ENCODE measurements at regions not wholly inside any gene's neighbourhood (a gene's known extent, or its start where the extent isn't known, plus 50 kb on each side); places are given as distances from the start of the nearest gene placed in this dataset.

- Histone ChIP-seq H3K27ac (ENCODE audit: low read depth in 2 of 2, low read length in 2 of 2) (no peak overlapping the region), H3K9ac (ENCODE audit: low read depth in 1 of 2, low read length in 2 of 2) (no peak overlapping the region), H3K36me3 (ENCODE audit: control insufficient read depth in 2 of 2, insufficient read depth in 2 of 2, low read length in 2 of 2) (no peaks in the 10 kb centered on the region), H3K4me3 (ENCODE audit: low read length in 2 of 2) (no peak overlapping the region), H3K27me3 (ENCODE audit: control insufficient read depth in 2 of 2, insufficient read depth in 2 of 2, low read length in 2 of 2) (no peaks in the 10 kb centered on the region), H3K4me1 (ENCODE audit: control insufficient read depth in 2 of 2, insufficient read depth in 2 of 2, low read length in 2 of 2) (peaks cover 2 to 10% of the 10 kb centered on the region in 2 donors), H3K9me3 (ENCODE audit: control insufficient read depth in 2 of 2, low read length in 2 of 2) (no peaks in the 10 kb centered on the region)
Measured at GRCh38 chr2:118473241-118473640, 374.2 kb downstream of the EN1 start.

GRCh38 chr2:118470297-118470696 lies 377.2 kb downstream of the EN1 start:
- Histone ChIP-seq H3K4me3 (ENCODE audit: low read length in 2 of 2) (no peak overlapping the region), H3K9ac (ENCODE audit: low read depth in 1 of 2, low read length in 2 of 2) (no peak overlapping the region), H3K36me3 (ENCODE audit: control insufficient read depth in 2 of 2, insufficient read depth in 2 of 2, low read length in 2 of 2) (no peaks in the 10 kb centered on the region), H3K4me1 (ENCODE audit: control insufficient read depth in 2 of 2, insufficient read depth in 2 of 2, low read length in 2 of 2) (no peaks in the 10 kb centered on the region), H3K27ac (ENCODE audit: low read depth in 2 of 2, low read length in 2 of 2) (no peak overlapping the region), H3K9me3 (ENCODE audit: control insufficient read depth in 2 of 2, low read length in 2 of 2) (no peaks in the 10 kb centered on the region), H3K27me3 (ENCODE audit: control insufficient read depth in 2 of 2, insufficient read depth in 2 of 2, low read length in 2 of 2) (no peaks in the 10 kb centered on the region)

- Histone ChIP-seq H3K9me3 (ENCODE audit: control insufficient read depth in 2 of 2, low read length in 2 of 2) (no peaks in the 10 kb centered on the region), H3K4me3 (ENCODE audit: low read length in 2 of 2) (no peak overlapping the region), H3K27ac (ENCODE audit: low read depth in 2 of 2, low read length in 2 of 2) (no peak overlapping the region), H3K27me3 (ENCODE audit: control insufficient read depth in 2 of 2, insufficient read depth in 2 of 2, low read length in 2 of 2) (no peaks in the 10 kb centered on the region), H3K9ac (ENCODE audit: low read depth in 1 of 2, low read length in 2 of 2) (no peak overlapping the region), H3K36me3 (ENCODE audit: control insufficient read depth in 2 of 2, insufficient read depth in 2 of 2, low read length in 2 of 2) (no peaks in the 10 kb centered on the region), H3K4me1 (ENCODE audit: control insufficient read depth in 2 of 2, insufficient read depth in 2 of 2, low read length in 2 of 2) (no peaks in the 10 kb centered on the region)
Measured at GRCh38 chr2:118469103-118469502, 378.3 kb downstream of the EN1 start.

- Histone ChIP-seq H3K36me3 (ENCODE audit: control insufficient read depth in 2 of 2, insufficient read depth in 2 of 2, low read length in 2 of 2) (no peaks in the 10 kb centered on the region), H3K4me3 (ENCODE audit: low read length in 2 of 2) (no peak overlapping the region), H3K9ac (ENCODE audit: low read depth in 1 of 2, low read length in 2 of 2) (no peak overlapping the region), H3K27me3 (ENCODE audit: control insufficient read depth in 2 of 2, insufficient read depth in 2 of 2, low read length in 2 of 2) (no peaks in the 10 kb centered on the region), H3K9me3 (ENCODE audit: control insufficient read depth in 2 of 2, low read length in 2 of 2) (no peaks in the 10 kb centered on the region), H3K4me1 (ENCODE audit: control insufficient read depth in 2 of 2, insufficient read depth in 2 of 2, low read length in 2 of 2) (no peaks in the 10 kb centered on the region), H3K27ac (ENCODE audit: low read depth in 2 of 2, low read length in 2 of 2) (no peak overlapping the region)
Measured at GRCh38 chr2:118464546-118465265, 376.4 kb downstream of the INSIG2 start.

- H3K27me3 ChIP-seq (ENCODE audit: control insufficient read depth in 2 of 2, insufficient read depth in 2 of 2, low read length in 2 of 2), result no peaks in the 10 kb centered on the region
- H3K9me3 ChIP-seq (ENCODE audit: control insufficient read depth in 2 of 2, low read length in 2 of 2), result no peaks in the 10 kb centered on the region
Measured at GRCh38 chr2:118464046-118464445, 375.8 kb downstream of the INSIG2 start.

GRCh38 chr2:118460425-118460824 lies 372.2 kb downstream of the INSIG2 start:
- H3K27me3 ChIP-seq (ENCODE audit: control insufficient read depth in 2 of 2, insufficient read depth in 2 of 2, low read length in 2 of 2), result no peaks in the 10 kb centered on the region
- no peak overlapping the region for H3K9ac ChIP-seq (ENCODE audit: low read depth in 1 of 2, low read length in 2 of 2)
- no peaks in the 10 kb centered on the region for H3K36me3 ChIP-seq (ENCODE audit: control insufficient read depth in 2 of 2, insufficient read depth in 2 of 2, low read length in 2 of 2)
- H3K9me3 ChIP-seq (ENCODE audit: control insufficient read depth in 2 of 2, low read length in 2 of 2), result no peaks in the 10 kb centered on the region
- H3K4me3 ChIP-seq (ENCODE audit: low read length in 2 of 2), result no peak overlapping the region
- no peaks in the 10 kb centered on the region for H3K4me1 ChIP-seq (ENCODE audit: control insufficient read depth in 2 of 2, insufficient read depth in 2 of 2, low read length in 2 of 2)
- H3K27ac ChIP-seq (ENCODE audit: low read depth in 2 of 2, low read length in 2 of 2), result no peak overlapping the region

More at GRCh38 chr2:118464046-118464445, 375.8 kb downstream of the INSIG2 start:
- no peak overlapping the region for H3K4me3 ChIP-seq (ENCODE audit: low read length in 2 of 2)
- no peaks in the 10 kb centered on the region for H3K4me1 ChIP-seq (ENCODE audit: control insufficient read depth in 2 of 2, insufficient read depth in 2 of 2, low read length in 2 of 2)
- no peaks in the 10 kb centered on the region for H3K36me3 ChIP-seq (ENCODE audit: control insufficient read depth in 2 of 2, insufficient read depth in 2 of 2, low read length in 2 of 2)
- no peak overlapping the region for H3K27ac ChIP-seq (ENCODE audit: low read depth in 2 of 2, low read length in 2 of 2)
- no peak overlapping the region for H3K9ac ChIP-seq (ENCODE audit: low read depth in 1 of 2, low read length in 2 of 2)

- Histone ChIP-seq H3K9ac (ENCODE audit: low read depth in 1 of 2, low read length in 2 of 2) (no peak overlapping the region), H3K36me3 (ENCODE audit: control insufficient read depth in 2 of 2, insufficient read depth in 2 of 2, low read length in 2 of 2) (no peaks in the 10 kb centered on the region), H3K27ac (ENCODE audit: low read depth in 2 of 2, low read length in 2 of 2) (no peak overlapping the region), H3K9me3 (ENCODE audit: control insufficient read depth in 2 of 2, low read length in 2 of 2) (no peaks in the 10 kb centered on the region), H3K4me1 (ENCODE audit: control insufficient read depth in 2 of 2, insufficient read depth in 2 of 2, low read length in 2 of 2) (no peaks in the 10 kb centered on the region), H3K4me3 (ENCODE audit: low read length in 2 of 2) (no peak overlapping the region), H3K27me3 (ENCODE audit: control insufficient read depth in 2 of 2, insufficient read depth in 2 of 2, low read length in 2 of 2) (no peaks in the 10 kb centered on the region)
Measured at GRCh38 chr2:118459426-118459825, 371.2 kb downstream of the INSIG2 start.

- H3K36me3 ChIP-seq (ENCODE audit: control insufficient read depth in 2 of 2, insufficient read depth in 2 of 2, low read length in 2 of 2), result no peaks in the 10 kb centered on the region
- no peak overlapping the region for H3K4me3 ChIP-seq (ENCODE audit: low read length in 2 of 2)
- H3K4me1 ChIP-seq (ENCODE audit: control insufficient read depth in 2 of 2, insufficient read depth in 2 of 2, low read length in 2 of 2), result no peaks in the 10 kb centered on the region
- no peaks in the 10 kb centered on the region for H3K27me3 ChIP-seq (ENCODE audit: control insufficient read depth in 2 of 2, insufficient read depth in 2 of 2, low read length in 2 of 2)
- H3K9me3 ChIP-seq (ENCODE audit: control insufficient read depth in 2 of 2, low read length in 2 of 2), result no peaks in the 10 kb centered on the region
- no peak overlapping the region for H3K9ac ChIP-seq (ENCODE audit: low read depth in 1 of 2, low read length in 2 of 2)
- no peak overlapping the region for H3K27ac ChIP-seq (ENCODE audit: low read depth in 2 of 2, low read length in 2 of 2)
Measured at GRCh38 chr2:118457951-118458350, 369.7 kb downstream of the INSIG2 start.

- H3K9ac ChIP-seq (ENCODE audit: low read depth in 1 of 2, low read length in 2 of 2), result no peak overlapping the region
- no peaks in the 10 kb centered on the region for H3K9me3 ChIP-seq (ENCODE audit: control insufficient read depth in 2 of 2, low read length in 2 of 2)
- no peaks in the 10 kb centered on the region for H3K36me3 ChIP-seq (ENCODE audit: control insufficient read depth in 2 of 2, insufficient read depth in 2 of 2, low read length in 2 of 2)
- H3K4me3 ChIP-seq (ENCODE audit: low read length in 2 of 2), result no peak overlapping the region
- H3K27me3 ChIP-seq (ENCODE audit: control insufficient read depth in 2 of 2, insufficient read depth in 2 of 2, low read length in 2 of 2), result no peaks in the 10 kb centered on the region
- no peaks in the 10 kb centered on the region for H3K4me1 ChIP-seq (ENCODE audit: control insufficient read depth in 2 of 2, insufficient read depth in 2 of 2, low read length in 2 of 2)
- H3K27ac ChIP-seq (ENCODE audit: low read depth in 2 of 2, low read length in 2 of 2), result no peak overlapping the region
Measured at GRCh38 chr2:118449401-118449800, 361.1 kb downstream of the INSIG2 start.

- Histone ChIP-seq H3K9me3 (ENCODE audit: control insufficient read depth in 2 of 2, low read length in 2 of 2) (no peaks in the 10 kb centered on the region), H3K27ac (ENCODE audit: low read depth in 2 of 2, low read length in 2 of 2) (no peak overlapping the region), H3K9ac (ENCODE audit: low read depth in 1 of 2, low read length in 2 of 2) (no peak overlapping the region), H3K4me1 (ENCODE audit: control insufficient read depth in 2 of 2, insufficient read depth in 2 of 2, low read length in 2 of 2) (no peaks in the 10 kb centered on the region), H3K4me3 (ENCODE audit: low read length in 2 of 2) (no peak overlapping the region), H3K36me3 (ENCODE audit: control insufficient read depth in 2 of 2, insufficient read depth in 2 of 2, low read length in 2 of 2) (no peaks in the 10 kb centered on the region), H3K27me3 (ENCODE audit: control insufficient read depth in 2 of 2, insufficient read depth in 2 of 2, low read length in 2 of 2) (no peaks in the 10 kb centered on the region)
Measured at GRCh38 chr2:118443596-118443995, 355.3 kb downstream of the INSIG2 start.
